ENCODE measurements at regions not wholly inside any gene's neighbourhood (a gene's known extent, or its start where the extent isn't known, plus 50 kb on each side); places are given as distances from the start of the nearest gene placed in this dataset.
A peak's percentile ranks its signal among the peaks of the same experiment; 100 is the strongest.

DNA sequence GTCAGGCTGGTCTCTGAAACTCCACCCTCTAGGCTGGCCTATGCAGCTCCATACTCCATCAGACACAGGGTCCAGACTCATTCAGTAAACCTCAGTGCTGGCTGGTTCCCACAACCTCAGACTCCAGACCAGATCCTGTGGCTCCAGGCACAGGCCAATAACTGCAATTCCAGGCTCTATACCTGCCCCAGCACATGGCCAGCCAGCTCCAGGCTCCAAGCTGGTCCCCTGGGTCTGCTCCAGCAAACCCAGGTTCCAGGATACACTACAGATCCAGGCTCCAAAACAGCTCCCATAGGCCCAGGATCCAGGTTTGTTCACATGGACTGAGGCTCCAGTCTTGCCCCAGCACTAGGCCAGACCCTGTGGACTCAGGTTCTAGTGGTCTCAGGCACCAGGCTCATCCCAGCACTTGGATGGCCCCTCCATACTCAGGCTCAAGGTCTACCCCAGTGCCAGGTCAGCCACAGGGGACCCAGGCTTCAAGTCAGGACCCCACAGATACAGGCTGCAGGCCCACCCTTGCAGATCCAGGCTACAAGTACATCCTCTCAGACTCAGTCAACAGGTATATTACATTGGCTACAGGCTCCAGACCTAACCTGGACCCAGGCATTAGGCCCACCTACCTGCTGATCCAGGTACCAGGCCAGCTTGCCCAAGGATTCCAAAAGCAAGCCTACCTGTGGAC lies 117.6 kb upstream of the TMEM170B start:
- TF ChIP-seq, protein P1, sequence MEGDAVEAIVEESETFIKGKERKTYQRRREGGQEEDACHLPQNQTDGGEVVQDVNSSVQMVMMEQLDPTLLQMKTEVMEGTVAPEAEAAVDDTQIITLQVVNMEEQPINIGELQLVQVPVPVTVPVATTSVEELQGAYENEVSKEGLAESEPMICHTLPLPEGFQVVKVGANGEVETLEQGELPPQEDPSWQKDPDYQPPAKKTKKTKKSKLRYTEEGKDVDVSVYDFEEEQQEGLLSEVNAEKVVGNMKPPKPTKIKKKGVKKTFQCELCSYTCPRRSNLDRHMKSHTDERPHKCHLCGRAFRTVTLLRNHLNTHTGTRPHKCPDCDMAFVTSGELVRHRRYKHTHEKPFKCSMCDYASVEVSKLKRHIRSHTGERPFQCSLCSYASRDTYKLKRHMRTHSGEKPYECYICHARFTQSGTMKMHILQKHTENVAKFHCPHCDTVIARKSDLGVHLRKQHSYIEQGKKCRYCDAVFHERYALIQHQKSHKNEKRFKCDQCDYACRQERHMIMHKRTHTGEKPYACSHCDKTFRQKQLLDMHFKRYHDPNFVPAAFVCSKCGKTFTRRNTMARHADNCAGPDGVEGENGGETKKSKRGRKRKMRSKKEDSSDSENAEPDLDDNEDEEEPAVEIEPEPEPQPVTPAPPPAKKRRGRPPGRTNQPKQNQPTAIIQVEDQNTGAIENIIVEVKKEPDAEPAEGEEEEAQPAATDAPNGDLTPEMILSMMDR (IDR thresholded peaks at IDR 0.05) = no peak
- no peak overlapping the region for H3K27ac ChIP-seq (ENCODE audit: low read depth in 1 of 2, low read length in 2 of 2)
- peaks cover 0 to 3% of the 10 kb centered on the region in 2 donors for H3K9me3 ChIP-seq (replicated peaks in 1 of 2; ENCODE audit: control insufficient read depth in 1 of 2, insufficient read depth in 1 of 2, low read length in 2 of 2)
- H3K27me3 Mint-ChIP-seq (ENCODE audit: low read depth in 3 of 3) = peaks cover 0 to 1% (median 0%) of the 10 kb centered on the region in 3 donors
- H3K4me1 ChIP-seq (ENCODE audit: control insufficient read depth in 1 of 2, insufficient read depth in 2 of 2, low read length in 2 of 2) = peaks cover 0 to 2% of the 10 kb centered on the region in 2 donors
- intact Hi-C loops (cut with micrococcal nuclease) = loop anchor here (10.0 kb wide), 2 partner anchors 45 to 75 kb away; no protein-coding TSS in a partner anchor
- no peak overlapping the region for H3K4me2 ChIP-seq (replicated peaks; ENCODE audit: extremely low read depth, low read length, poor library complexity, severe bottlenecking)
- H3K27me3 ChIP-seq (ENCODE audit: control insufficient read depth in 2 of 2, insufficient read depth in 2 of 2, low read length in 2 of 2) = no peaks in the 10 kb centered on the region
- H3K4me3 ChIP-seq (replicated peaks in 1 of 3; ENCODE audit: low read depth in 2 of 3, low read length in 3 of 3) = no peak overlapping the region
- H3K27ac Mint-ChIP-seq = peak overlapping the region in 1 of 7 donors; percentile 18
- H2AFZ ChIP-seq (ENCODE audit: insufficient read depth, low read depth, low read length, poor library complexity, severe bottlenecking) = no peak overlapping the region
- no peak overlapping the region for H3K9ac ChIP-seq (ENCODE audit: insufficient read depth, low read length, poor library complexity, severe bottlenecking)
- H3K4me1 Mint-ChIP-seq = peaks cover under 1% of the 10 kb centered on the region
- no peaks in the 10 kb centered on the region for H4K20me1 ChIP-seq (ENCODE audit: insufficient read depth, low read length)
- H3K9me3 Mint-ChIP-seq = peaks cover 2 to 8% (median 3%) of the 10 kb centered on the region in 7 donors
- no peaks in the 10 kb centered on the region for H3K79me2 ChIP-seq (ENCODE audit: insufficient read depth, low read length)
- DNase-seq = no peak
- no peak overlapping the region for H3K4me3 Mint-ChIP-seq
- no peaks in the 10 kb centered on the region for H3K36me3 ChIP-seq (replicated peaks in 1 of 2; ENCODE audit: control insufficient read depth in 1 of 2, insufficient read depth in 2 of 2, low read length in 2 of 2)
- H3K36me3 Mint-ChIP-seq = peaks cover 0 to 2% of the 10 kb centered on the region in 2 donors

DNA sequence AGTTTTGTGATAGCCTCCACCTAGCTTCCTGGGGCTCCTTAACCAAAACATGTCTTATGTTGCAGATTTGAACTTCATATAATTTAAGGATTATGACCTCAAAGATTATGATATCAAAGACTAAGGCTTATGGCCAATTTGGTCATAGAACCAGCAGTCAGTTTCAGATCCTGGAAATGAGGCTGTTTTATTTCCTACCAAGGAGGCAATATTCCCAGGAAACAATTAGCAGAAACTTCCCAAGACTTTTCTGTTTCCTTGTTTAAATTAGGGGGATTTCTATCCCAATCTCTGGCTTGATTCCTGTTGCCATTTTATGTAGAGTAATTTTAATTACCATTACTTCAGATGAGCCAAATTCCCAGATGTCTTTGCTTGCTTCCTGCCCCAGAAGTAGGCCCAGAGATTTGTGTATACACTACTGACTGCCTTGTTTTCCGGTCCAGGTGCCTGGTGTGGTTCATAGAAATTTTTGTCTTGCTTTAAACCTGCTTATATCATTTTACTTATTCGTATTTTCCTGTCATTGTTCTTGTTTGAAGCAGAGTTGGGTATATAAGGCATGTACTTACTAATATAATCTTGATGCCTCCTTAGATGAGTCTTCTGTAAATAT lies 119.2 kb upstream of the TMEM170B start:
- H3K36me3 Mint-ChIP-seq = peaks cover 0 to 2% of the 10 kb centered on the region in 2 donors
- peaks cover 2 to 8% (median 3%) of the 10 kb centered on the region in 7 donors for H3K9me3 Mint-ChIP-seq
- H3K4me3 Mint-ChIP-seq = no peak overlapping the region
- Histone ChIP-seq H3K4me1 (ENCODE audit: control insufficient read depth in 1 of 2, insufficient read depth in 2 of 2, low read length in 2 of 2) (peaks cover 8 to 16% of the 10 kb centered on the region in 2 donors), H3K4me3 (replicated peaks in 1 of 3; ENCODE audit: low read depth in 2 of 3, low read length in 3 of 3) (no peak overlapping the region), H2AFZ (ENCODE audit: insufficient read depth, low read depth, low read length, poor library complexity, severe bottlenecking) (no peak overlapping the region), H3K36me3 (replicated peaks in 1 of 2; ENCODE audit: control insufficient read depth in 1 of 2, insufficient read depth in 2 of 2, low read length in 2 of 2) (no peaks in the 10 kb centered on the region), H3K27ac (ENCODE audit: low read depth in 1 of 2, low read length in 2 of 2) (no peak overlapping the region), H3K79me2 (ENCODE audit: insufficient read depth, low read length) (no peaks in the 10 kb centered on the region), H3K9ac (ENCODE audit: insufficient read depth, low read length, poor library complexity, severe bottlenecking) (no peak overlapping the region), H3K4me2 (replicated peaks; ENCODE audit: extremely low read depth, low read length, poor library complexity, severe bottlenecking) (no peak overlapping the region), H3K27me3 (ENCODE audit: control insufficient read depth in 2 of 2, insufficient read depth in 2 of 2, low read length in 2 of 2) (no peaks in the 10 kb centered on the region), H4K20me1 (ENCODE audit: insufficient read depth, low read length) (no peaks in the 10 kb centered on the region), H3K9me3 (replicated peaks in 1 of 2; ENCODE audit: control insufficient read depth in 1 of 2, insufficient read depth in 1 of 2, low read length in 2 of 2) (peaks cover 0 to 3% of the 10 kb centered on the region in 2 donors)
- H3K27me3 Mint-ChIP-seq (ENCODE audit: low read depth in 3 of 3) = peaks cover 0 to under 1% (median 0%) of the 10 kb centered on the region in 3 donors
- intact Hi-C loops (cut with micrococcal nuclease) = loop anchor here (10.0 kb wide), 2 partner anchors 46 to 76 kb away; no protein-coding TSS in a partner anchor
- TF ChIP-seq, protein P1 (IDR thresholded peaks at IDR 0.05) = no peak
- peaks cover 11% of the 10 kb centered on the region for H3K4me1 Mint-ChIP-seq
- H3K27ac Mint-ChIP-seq = no peak overlapping the region
- no peak for DNase-seq
- no CpG with 5 or more reads among the region's 2 CpGs for WGBS (ENCODE audit: insufficient coverage)
